Ovary (tissue), 3 donors: ENCODE measurements at regions not wholly inside any gene's neighbourhood (a gene's known extent, or its start where the extent isn't known, plus 50 kb on each side); places are given as distances from the start of the nearest gene placed in this dataset.

ENCODE experiments used
- CTCF ChIP-seq, 3 donors: fragments of 450-650 bp in 2 of 3; fragments of 200-600 bp in 1 of 3; IDR thresholded peaks; one replicate each; pipeline versions ENCODE4 v1.5.1 to v1.8.0; 2016 to 2022; ENCODE audit warnings: antibody characterized with exemption in 3 of 3, mild to moderate bottlenecking in 1 of 3
- EP300 ChIP-seq: sonication (generic); formaldehyde crosslinking; IDR thresholded peaks from one replicate; pipeline ENCODE4 v1.6.1; 2017; ENCODE audit warnings: antibody characterized with exemption
- POLR2A ChIP-seq: fragments of 450-650 bp; IDR thresholded peaks from one replicate; pipeline ENCODE4 v1.6.1; 2017; ENCODE audit warnings: antibody characterized with exemption, mild to moderate bottlenecking, moderate library complexity
- donor health status: DM: no; HTN: no; CAD: no.

GRCh38 chr6:147707524-147707923 lies 199.0 kb downstream of the SAMD5 start:
- TF ChIP-seq CTCF (IDR thresholded peaks at IDR 0.05) (no peak), EP300 (no peak), POLR2A (no peak)
